HCT116 (cell line): ENCODE measurements at regions not wholly inside any gene's neighbourhood (a gene's known extent, or its start where the extent isn't known, plus 50 kb on each side); places are given as distances from the start of the nearest gene placed in this dataset.

Source experiments
- ATAC-seq: fragments of 200-7000 bp; cut with Tn5 transposase; 2 replicates; pipeline ENCODE4 v1.9.1; 2020; ENCODE audit warnings: mild to moderate bottlenecking, moderate library complexity
- BruUV-seq: library from RNA; stranded (reverse); fragments of 400-500 nt; replicated peaks from 2 replicates; lab custom pipeline; 2021; lab: Mats Ljungman, UMichigan
- CTCF ChIA-PET: fragments of 300-600 bp; sonication (Branson Sonifier 250); formaldehyde crosslinking; loops from one replicate; lab custom pipeline; 2021; ENCODE audit warnings: antibody characterized with exemption; lab: Charles Lee
- POLR2A ChIA-PET: fragments of 300-600, 350-600 bp; sonication (Branson Sonifier 250); formaldehyde crosslinking; loops from one replicate; lab custom pipeline; 2021; ENCODE audit warnings: antibody characterized with exemption; lab: Charles Lee
- RAD21 ChIA-PET, 2 experiments: fragments of 300-600 bp; sonication (Branson Sonifier 250); formaldehyde crosslinking; loops; one replicate each; lab custom pipeline; 2023; ENCODE audit warnings: low total read pairs in 2 of 2; ENCODE audit not compliant: uncharacterized antibody in 2 of 2, unreplicated experiment in 2 of 2, low non-redundant PET in 1 of 2; lab: Charles Lee
- DNase-seq: peaks from one replicate; pipeline ENCODE4 v3.0.0-alpha.2; 2010; ENCODE audit warnings: low read depth, low spot score
- H2AFZ ChIP-seq: fragments of 200-600 bp; shearing (Covaris generic), sonication (generic); 2 replicates; pipeline ENCODE4 v1.6.1; 2017; ENCODE audit warnings: low read depth, mixed run types, mixed read lengths, antibody characterized with exemption, low read length; ENCODE audit not compliant: poor library complexity, severe bottlenecking
- H3K27ac ChIP-seq: 2 replicates; pipeline ENCODE4 v1.5.1; 2012; ENCODE audit warnings: low read depth, low read length
- H3K27me3 ChIP-seq: fragments of 200-600 bp; sonication (generic); 2 replicates; pipeline ENCODE4 v1.6.1; 2016; ENCODE audit warnings: mixed run types, low read length, mixed read lengths; ENCODE audit not compliant: insufficient read depth
- H3K36me3 ChIP-seq, 2 experiments: fragments of 200-500 bp in 1 of 2; fragments of 200-600 bp in 1 of 2; sonication (Bioruptor generic) in 1 of 2; sonication (generic) in 1 of 2; 2 replicates each; pipeline versions ENCODE4 v1.5.1 to v1.6.1; 2014 to 2016; ENCODE audit warnings: low read length in 2 of 2, inconsistent platforms in 1 of 2, mixed read lengths in 1 of 2, mixed run types in 1 of 2; ENCODE audit not compliant: insufficient read depth in 2 of 2, control insufficient read depth in 1 of 2
- H3K4me1 ChIP-seq, 2 experiments: fragments of 200-600 bp in 1 of 2; sonication (generic) in 1 of 2; 2 replicates each; pipeline versions ENCODE4 v1.5.1 to v1.6.1; 2012 to 2017; ENCODE audit warnings: low read length in 2 of 2, inconsistent platforms in 1 of 2, mild to moderate bottlenecking in 1 of 2, mixed read lengths in 1 of 2, mixed run types in 1 of 2, moderate library complexity in 1 of 2; ENCODE audit not compliant: insufficient read depth in 2 of 2, control insufficient read depth in 1 of 2
- H3K4me2 ChIP-seq: fragments of 200-600 bp; sonication (generic); 2 replicates; pipeline ENCODE4 v1.6.1; 2017; ENCODE audit warnings: mixed run types, low read length, mixed read lengths
- H3K4me3 ChIP-seq, 2 experiments: fragments of 200-600 bp in 1 of 2; sonication (generic) in 1 of 2; replicated peaks in 1 of 2; 2 replicates each; pipeline ENCODE4 v1.5.1; 2011 to 2016; ENCODE audit warnings: low read length in 2 of 2, control low read depth in 1 of 2, low read depth in 1 of 2, mild to moderate bottlenecking in 1 of 2, mixed read lengths in 1 of 2, mixed run types in 1 of 2
- H3K79me2 ChIP-seq: fragments of 200-600 bp; sonication (generic); 2 replicates; pipeline ENCODE4 v1.6.1; 2017; ENCODE audit warnings: mild to moderate bottlenecking, mixed run types, low read length, moderate library complexity, mixed read lengths; ENCODE audit not compliant: insufficient read depth
- H3K9ac ChIP-seq: fragments of 200-600 bp; sonication (generic); 2 replicates; pipeline ENCODE4 v1.6.1; 2016; ENCODE audit warnings: low read length, mixed read lengths
- H3K9me2 ChIP-seq: fragments of 200-600 bp; sonication (generic), shearing (Covaris generic); 2 replicates; pipeline ENCODE4 v1.6.1; 2017; ENCODE audit warnings: mixed run types, mild to moderate bottlenecking, moderate library complexity; ENCODE audit not compliant: insufficient read depth
- H3K9me3 ChIP-seq, 2 experiments: fragments of 200-500 bp in 1 of 2; fragments of 200-600 bp in 1 of 2; sonication (Bioruptor generic) in 1 of 2; sonication (generic) in 1 of 2; 2 replicates each; pipeline ENCODE4 v1.6.1; 2014 to 2017; ENCODE audit warnings: low read length in 2 of 2, mixed read lengths in 2 of 2, inconsistent platforms in 1 of 2, low read depth in 1 of 2, mild to moderate bottlenecking in 1 of 2, mixed run types in 1 of 2, moderate library complexity in 1 of 2; ENCODE audit not compliant: control insufficient read depth in 1 of 2, insufficient read depth in 1 of 2
- H4K20me1 ChIP-seq: fragments of 200-600 bp; sonication (generic), shearing (Covaris generic); 2 replicates; pipeline ENCODE4 v1.6.1; 2017; ENCODE audit warnings: mixed run types, mild to moderate bottlenecking, moderate library complexity; ENCODE audit not compliant: insufficient read depth
- CBX3 ChIP-seq: IDR thresholded peaks from 2 replicates; pipeline ENCODE4 v1.6.1; 2012; ENCODE audit warnings: low read depth
- CEBPB ChIP-seq: IDR thresholded peaks from 2 replicates; pipeline ENCODE4 v1.6.1; 2012; ENCODE audit warnings: low read depth
- ELF1 ChIP-seq: IDR thresholded peaks from 2 replicates; pipeline ENCODE4 v1.6.1; 2012; ENCODE audit warnings: low read depth, borderline replicate concordance
- EZH2 ChIP-seq: fragments of 200-600 bp; sonication (generic); IDR thresholded peaks from 2 replicates; pipeline ENCODE4 v1.6.1; 2017; ENCODE audit warnings: antibody characterized with exemption, mixed run types
- FOSL1 ChIP-seq: IDR thresholded peaks from 2 replicates; pipeline ENCODE4 v1.6.1; 2012; ENCODE audit warnings: low read depth
- MAX ChIP-seq: IDR thresholded peaks from 2 replicates; pipeline ENCODE4 v1.6.1; 2012
- POLR2AphosphoS5 ChIP-seq: IDR thresholded peaks from 2 replicates; pipeline ENCODE4 v1.6.1; 2011; ENCODE audit warnings: mild to moderate bottlenecking, low read depth, low read length, moderate library complexity
- RAD21 ChIP-seq: IDR thresholded peaks from 2 replicates; pipeline ENCODE4 v1.6.1; 2012; ENCODE audit warnings: low read depth, mild to moderate bottlenecking
- SP1 ChIP-seq: IDR thresholded peaks from 2 replicates; pipeline ENCODE4 v1.6.1; 2012; ENCODE audit warnings: low read depth
- TCF7L2 ChIP-seq: IDR thresholded peaks from 2 replicates; pipeline ENCODE4 v1.7.0; 2011; ENCODE audit warnings: borderline replicate concordance, inconsistent platforms; ENCODE audit not compliant: insufficient read depth, insufficient read length; ENCODE audit errors: extremely low read depth
- ZBTB33 ChIP-seq: IDR thresholded peaks from 2 replicates; pipeline ENCODE4 v1.6.1; 2011; ENCODE audit warnings: mild to moderate bottlenecking, low read length, moderate library complexity; ENCODE audit not compliant: insufficient replicate concordance; ENCODE audit errors: extremely low read depth
- ZFX ChIP-seq: fragments of 450-650 bp; IDR thresholded peaks from 2 replicates; pipeline ENCODE4 v1.6.1; 2017
- ZNF274 ChIP-seq: fragments of 200-500 bp; sonication (Bioruptor generic); IDR thresholded peaks from 2 replicates; pipeline ENCODE4 v1.6.1; 2014; ENCODE audit warnings: mild to moderate bottlenecking, low read depth, low read length, inconsistent platforms
- intact Hi-C: fragments of 100-400 bp; cut with micrococcal nuclease; formaldehyde crosslinking; loops from 2 replicates; pipeline ENCODE4 v1.10.0; 2022

GRCh38 chr3:181358060-181358459, 353.7 kb upstream of the SOX2 start:
- Histone ChIP-seq H3K9me3 (no peaks in the 10 kb centered on the region), H4K20me1 (no peaks in the 10 kb centered on the region), H3K79me2 (no peaks in the 10 kb centered on the region), H3K4me3 (no peak overlapping the region), H3K4me2 (no peak overlapping the region), H3K9ac (no peak overlapping the region), H3K9me2 (no peaks in the 10 kb centered on the region), H3K27me3 (no peaks in the 10 kb centered on the region), H2AFZ (no peak overlapping the region), H3K27ac (no peak overlapping the region), H3K36me3 (no peaks in the 10 kb centered on the region), H3K4me1 (no peaks in the 10 kb centered on the region)
- POLR2A ChIA-PET = no interaction called here
- no peak for ATAC-seq
- no TSS peak for BruUV-seq
- no peak for DNase-seq
- no peak for TF ChIP-seq SP1
- TF ChIP-seq ZFX = no peak
- no peak for TF ChIP-seq ZBTB33
- TF ChIP-seq RAD21 = no peak
- TF ChIP-seq POLR2AphosphoS5 = no peak
- TF ChIP-seq ZNF274 = no peak
- TF ChIP-seq FOSL1 = no peak
- no peak for TF ChIP-seq CBX3
- TF ChIP-seq EZH2 = no peak
- no peak for TF ChIP-seq CEBPB
- no peak for TF ChIP-seq TCF7L2
- no peak for TF ChIP-seq ELF1
- no peak for TF ChIP-seq MAX
- CTCF ChIA-PET = no interaction called here
- RAD21 ChIA-PET = no interaction called here
- intact Hi-C loops = no loop called here
